ENCODE measurements at regions not wholly inside any gene's neighbourhood (a gene's known extent, or its start where the extent isn't known, plus 50 kb on each side); places are given as distances from the start of the nearest gene placed in this dataset.
"Not testable (repeated sequence)": the region's sequence is repeated elsewhere in the genome, so short reads cannot be mapped to it uniquely, and the experiment has no call there.

GRCh38 chr4:58871509-58871908 lies 1761.3 kb upstream of the IGFBP7 start:
- no peak for DNase-seq (ENCODE audit: low read depth in 2 of 3, low spot score in 1 of 3)

GRCh38 chr4:58849026-58849425 lies 1738.8 kb upstream of the IGFBP7 start:
- DNase-seq (ENCODE audit: low read depth in 2 of 3, low spot score in 1 of 3), result no peak

- no peak for DNase-seq (ENCODE audit: low read depth in 2 of 3, low spot score in 1 of 3)
These were observed 1733.3 kb upstream of the IGFBP7 start for GRCh38 chr4:58843455-58843854.

GRCh38 chr4:58833126-58833525 lies 1722.9 kb upstream of the IGFBP7 start:
- no peak for DNase-seq (ENCODE audit: low read depth in 2 of 3, low spot score in 1 of 3)

GRCh38 chr4:58825278-58825677 lies 1715.1 kb upstream of the IGFBP7 start:
- no peak for DNase-seq (ENCODE audit: low read depth in 2 of 3, low spot score in 1 of 3)

- DNase-seq (ENCODE audit: low read depth in 2 of 3, low spot score in 1 of 3), result not testable (repeated sequence)
These were observed 1708.4 kb upstream of the IGFBP7 start for GRCh38 chr4:58818560-58818959.

- DNase-seq (ENCODE audit: low read depth in 2 of 3, low spot score in 1 of 3), result no peak
These were observed 1699.8 kb upstream of the IGFBP7 start for GRCh38 chr4:58809948-58810347.

- DNase-seq (ENCODE audit: low read depth in 2 of 3, low spot score in 1 of 3), result no peak
These were observed 1699.2 kb upstream of the IGFBP7 start for GRCh38 chr4:58809366-58809765.

- DNase-seq (ENCODE audit: low read depth in 2 of 3, low spot score in 1 of 3), result no peak
These were observed 1698.6 kb upstream of the IGFBP7 start for GRCh38 chr4:58808817-58809216.

- no peak for DNase-seq (ENCODE audit: low read depth in 2 of 3, low spot score in 1 of 3)
These were observed 1697.8 kb upstream of the IGFBP7 start for GRCh38 chr4:58807843-58808615.

GRCh38 chr4:58776627-58777026 lies 1666.4 kb upstream of the IGFBP7 start:
- no peak for DNase-seq (ENCODE audit: low read depth in 2 of 3, low spot score in 1 of 3)

GRCh38 chr4:58767598-58767997 lies 1657.4 kb upstream of the IGFBP7 start:
- DNase-seq (ENCODE audit: low read depth in 2 of 3, low spot score in 1 of 3), result no peak

- DNase-seq (ENCODE audit: low read depth in 2 of 3, low spot score in 1 of 3), result no peak
These were observed 1656.6 kb upstream of the IGFBP7 start for GRCh38 chr4:58766763-58767162.

GRCh38 chr4:58761563-58761962 lies 1651.4 kb upstream of the IGFBP7 start:
- no peak for DNase-seq (ENCODE audit: low read depth in 2 of 3, low spot score in 1 of 3)

- no peak for DNase-seq (ENCODE audit: low read depth in 2 of 3, low spot score in 1 of 3)
These were observed 1650.6 kb upstream of the IGFBP7 start for GRCh38 chr4:58760737-58761136.

- no peak for DNase-seq (ENCODE audit: low read depth in 2 of 3, low spot score in 1 of 3)
These were observed 1649.9 kb upstream of the IGFBP7 start for GRCh38 chr4:58760100-58760499.

GRCh38 chr4:58749206-58749605 lies 1639.0 kb upstream of the IGFBP7 start:
- no peak for DNase-seq (ENCODE audit: low read depth in 2 of 3, low spot score in 1 of 3)

GRCh38 chr4:58740897-58741296 lies 1630.7 kb upstream of the IGFBP7 start:
- no peak for DNase-seq (ENCODE audit: low read depth in 2 of 3, low spot score in 1 of 3)

- no peak for DNase-seq (ENCODE audit: low read depth in 2 of 3, low spot score in 1 of 3)
These were observed 1629.1 kb upstream of the IGFBP7 start for GRCh38 chr4:58739275-58739674.

- DNase-seq (ENCODE audit: low read depth in 2 of 3, low spot score in 1 of 3), result no peak
These were observed 1628.2 kb upstream of the IGFBP7 start for GRCh38 chr4:58738375-58738774.

GRCh38 chr4:58734030-58734674 lies 1624.0 kb upstream of the IGFBP7 start:
- DNase-seq (ENCODE audit: low read depth in 2 of 3, low spot score in 1 of 3), result no peak

GRCh38 chr4:58732973-58733372 lies 1622.8 kb upstream of the IGFBP7 start:
- DNase-seq (ENCODE audit: low read depth in 2 of 3, low spot score in 1 of 3), result no peak

GRCh38 chr4:58723954-58724353 lies 1613.8 kb upstream of the IGFBP7 start:
- DNase-seq (ENCODE audit: low read depth in 2 of 3, low spot score in 1 of 3), result no peak
